ENCODE measurements at regions not wholly inside any gene's neighbourhood (a gene's known extent, or its start where the extent isn't known, plus 50 kb on each side); places are given as distances from the start of the nearest gene placed in this dataset.

DNA sequence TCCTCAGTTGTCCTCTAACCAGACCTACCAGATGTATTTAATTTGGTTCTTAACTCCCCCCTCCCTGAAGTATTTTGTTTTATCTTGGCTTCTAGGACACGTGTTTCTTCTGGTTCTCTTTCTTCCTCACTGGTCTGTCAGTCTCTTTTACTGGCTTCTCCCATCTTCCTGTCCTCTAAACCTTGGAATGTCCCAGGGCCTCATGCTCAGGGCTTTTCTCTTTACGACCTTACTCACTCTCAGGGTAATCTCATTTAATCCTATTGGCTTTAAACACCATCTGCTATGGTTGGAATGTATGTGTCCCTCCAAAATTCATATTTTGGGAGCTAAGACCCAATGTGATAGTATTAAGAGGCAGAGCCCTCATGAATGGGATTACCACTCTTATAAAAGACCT, 418.2 kb upstream of the PODXL start:
- H3K9me3 ChIP-seq (ENCODE audit: control insufficient read depth in 1 of 2, low read length in 2 of 2) = no peaks in the 10 kb centered on the region
- Mint-ChIP-seq H3K4me3 (no peak overlapping the region), H3K36me3 (no peaks in the 10 kb centered on the region), H3K27me3 (peaks cover 1 to 5% of the 10 kb centered on the region in 2 donors), H3K4me1 (no peaks in the 10 kb centered on the region), H3K27ac (no peak overlapping the region), H3K9me3 (no peaks in the 10 kb centered on the region)
- H3K4me1 ChIP-seq (ENCODE audit: insufficient read depth, low read length) = no peaks in the 10 kb centered on the region
- H3K27ac ChIP-seq (ENCODE audit: low read depth, low read length) = no peak overlapping the region
- H3K4me3 ChIP-seq (ENCODE audit: low read length in 2 of 2) = no peak overlapping the region
- intact Hi-C loops (cut with micrococcal nuclease) = no loop called here
- DNase-seq = no peak
- POLR2A ChIA-PET (ENCODE audit: partially characterized antibody) = no interaction called here
- H3K27me3 ChIP-seq (ENCODE audit: insufficient read depth, low read length) = no peaks in the 10 kb centered on the region
- H3K36me3 ChIP-seq (ENCODE audit: insufficient read depth, low read length) = no peaks in the 10 kb centered on the region
- CTCF ChIA-PET (ENCODE audit: partially characterized antibody) = no interaction called here

DNA sequence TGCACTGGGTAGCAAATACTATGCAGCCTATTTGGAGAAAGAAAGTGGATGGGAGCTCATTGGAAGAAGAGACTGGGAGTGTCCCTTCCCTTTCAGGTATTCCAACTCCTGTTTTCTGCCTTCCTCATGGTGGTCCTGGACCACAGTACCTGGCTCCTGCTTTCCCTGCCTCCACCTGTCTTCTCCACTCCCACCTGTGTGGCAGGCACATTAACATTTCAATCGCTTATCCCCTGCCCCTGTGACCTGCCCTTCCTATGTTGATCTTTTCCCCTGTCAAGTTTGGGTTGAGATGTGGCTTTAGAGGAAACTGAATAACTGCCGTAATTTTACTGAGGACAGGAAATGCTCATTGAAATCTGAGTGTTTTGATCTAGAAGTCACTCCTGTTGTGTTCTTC, 415.8 kb upstream of the PODXL start:
- ChIA-PET POLR2A (ENCODE audit: partially characterized antibody) (no interaction called here), CTCF (ENCODE audit: partially characterized antibody) (no interaction called here)
- H3K27ac Mint-ChIP-seq = no peak overlapping the region

DNA sequence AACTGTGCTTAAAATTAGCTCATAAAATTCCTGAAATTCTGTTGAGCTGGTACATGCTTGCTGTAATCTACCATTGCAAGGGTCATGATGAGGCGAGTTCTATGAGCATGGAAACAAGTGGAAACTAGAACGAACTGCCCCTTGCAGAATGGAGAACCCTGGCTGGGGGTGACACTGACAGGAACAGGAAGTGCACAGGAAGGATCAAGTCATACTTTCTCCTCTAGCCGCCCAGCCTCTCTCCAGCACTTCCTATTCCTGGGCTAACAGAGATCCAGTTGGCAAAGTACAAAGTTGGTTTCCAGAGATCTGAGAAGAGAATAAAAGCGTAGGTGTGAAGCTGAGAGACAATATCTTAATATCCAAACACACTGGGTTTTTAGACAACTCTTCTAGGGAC, 414.2 kb upstream of the PODXL start:
- no peak overlapping the region for H3K27ac Mint-ChIP-seq
- H3K4me1 Mint-ChIP-seq = no peaks in the 10 kb centered on the region
- Histone ChIP-seq H3K9me3 (ENCODE audit: control insufficient read depth in 1 of 2, low read length in 2 of 2) (no peaks in the 10 kb centered on the region), H3K36me3 (ENCODE audit: insufficient read depth, low read length) (no peaks in the 10 kb centered on the region), H3K27me3 (ENCODE audit: insufficient read depth, low read length) (no peaks in the 10 kb centered on the region), H3K27ac (ENCODE audit: low read depth, low read length) (no peak overlapping the region), H3K4me3 (ENCODE audit: low read length in 2 of 2) (no peak overlapping the region), H3K4me1 (ENCODE audit: insufficient read depth, low read length) (no peaks in the 10 kb centered on the region)
- CTCF ChIA-PET (ENCODE audit: partially characterized antibody) = no interaction called here
- H3K36me3 Mint-ChIP-seq = no peaks in the 10 kb centered on the region
- intact Hi-C loops (cut with micrococcal nuclease) = no loop called here
- POLR2A ChIA-PET (ENCODE audit: partially characterized antibody) = no interaction called here
- no peaks in the 10 kb centered on the region for H3K9me3 Mint-ChIP-seq
- no peak overlapping the region for H3K4me3 Mint-ChIP-seq
- DNase-seq = no peak
- peaks cover 3% of the 10 kb centered on the region in 2 donors for H3K27me3 Mint-ChIP-seq

More for the DNA sequence above, 415.8 kb upstream of the PODXL start:
- Mint-ChIP-seq H3K9me3 (no peaks in the 10 kb centered on the region), H3K36me3 (no peaks in the 10 kb centered on the region), H3K4me1 (no peaks in the 10 kb centered on the region), H3K27me3 (peaks cover 1 to 3% of the 10 kb centered on the region in 2 donors), H3K4me3 (no peak overlapping the region)
- Histone ChIP-seq H3K27me3 (ENCODE audit: insufficient read depth, low read length) (no peaks in the 10 kb centered on the region), H3K36me3 (ENCODE audit: insufficient read depth, low read length) (no peaks in the 10 kb centered on the region), H3K4me1 (ENCODE audit: insufficient read depth, low read length) (no peaks in the 10 kb centered on the region), H3K4me3 (ENCODE audit: low read length in 2 of 2) (no peak overlapping the region), H3K27ac (ENCODE audit: low read depth, low read length) (no peak overlapping the region), H3K9me3 (ENCODE audit: control insufficient read depth in 1 of 2, low read length in 2 of 2) (no peaks in the 10 kb centered on the region)
- intact Hi-C loops (cut with micrococcal nuclease) = no loop called here
- DNase-seq = no peak

DNA sequence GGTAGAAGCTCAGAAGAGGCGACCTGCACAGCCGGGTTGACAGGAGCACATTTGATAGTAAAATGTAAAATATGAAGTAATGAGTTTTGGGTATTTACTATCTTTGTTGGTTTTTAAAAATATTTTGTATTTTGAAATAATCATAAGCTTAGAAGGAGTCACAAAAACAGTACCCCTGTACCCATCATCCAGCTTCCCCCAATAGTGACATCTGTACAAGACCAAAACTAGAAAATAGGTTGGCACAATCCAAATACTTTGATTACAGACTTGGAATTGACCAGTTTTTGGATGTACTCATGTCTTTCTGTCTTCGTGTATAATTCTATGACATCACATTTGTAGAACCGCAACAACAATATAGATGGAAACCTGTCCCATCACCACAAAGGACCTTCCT, 413.1 kb upstream of the PODXL start:
- H3K4me3 ChIP-seq (ENCODE audit: low read length in 2 of 2) = no peak overlapping the region
- POLR2A ChIA-PET (ENCODE audit: partially characterized antibody) = no interaction called here
- CTCF ChIA-PET (ENCODE audit: partially characterized antibody) = no interaction called here
- Mint-ChIP-seq H3K9me3 (no peaks in the 10 kb centered on the region), H3K27ac (no peak overlapping the region), H3K27me3 (peaks cover 3% of the 10 kb centered on the region in 2 donors), H3K4me1 (no peaks in the 10 kb centered on the region), H3K36me3 (no peaks in the 10 kb centered on the region), H3K4me3 (no peak overlapping the region)
- H3K36me3 ChIP-seq (ENCODE audit: insufficient read depth, low read length) = no peaks in the 10 kb centered on the region
- no peaks in the 10 kb centered on the region for H3K27me3 ChIP-seq (ENCODE audit: insufficient read depth, low read length)
- H3K27ac ChIP-seq (ENCODE audit: low read depth, low read length) = no peak overlapping the region
- H3K4me1 ChIP-seq (ENCODE audit: insufficient read depth, low read length) = no peaks in the 10 kb centered on the region
- intact Hi-C loops (cut with micrococcal nuclease) = no loop called here
- H3K9me3 ChIP-seq (ENCODE audit: control insufficient read depth in 1 of 2, low read length in 2 of 2) = no peaks in the 10 kb centered on the region
- no peak for DNase-seq

DNA sequence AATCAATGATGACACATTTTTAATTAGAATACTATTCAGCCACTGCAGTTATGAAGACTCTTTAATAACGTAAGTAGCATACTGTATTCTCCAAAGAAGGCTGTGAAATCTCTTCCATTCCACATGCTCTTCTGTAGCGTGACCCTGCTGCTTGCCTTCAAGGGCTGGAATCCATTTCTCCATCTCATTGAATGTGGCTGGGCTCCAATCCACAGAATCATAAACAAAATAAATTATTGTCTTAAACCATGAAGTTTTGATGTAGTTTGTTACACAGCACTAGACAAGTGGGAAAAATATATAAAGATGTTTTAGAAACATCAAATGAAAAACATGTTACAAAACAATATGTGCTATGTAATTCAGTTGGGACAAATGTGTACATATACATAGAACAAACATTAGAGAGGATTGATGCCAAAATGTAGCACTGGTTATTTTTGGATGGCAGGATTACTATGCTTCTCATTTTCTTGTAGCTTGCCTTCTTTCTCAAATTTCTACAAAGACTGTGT, 410.8 kb upstream of the PODXL start:
- Mint-ChIP-seq H3K27ac (no peak overlapping the region), H3K36me3 (no peaks in the 10 kb centered on the region), H3K9me3 (no peaks in the 10 kb centered on the region), H3K27me3 (peaks cover 3 to 5% of the 10 kb centered on the region in 2 donors), H3K4me1 (no peaks in the 10 kb centered on the region), H3K4me3 (no peak overlapping the region)
- no peak overlapping the region for H3K27ac ChIP-seq (ENCODE audit: low read depth, low read length)
- DNase-seq = no peak
- intact Hi-C loops (cut with micrococcal nuclease) = no loop called here
- no peaks in the 10 kb centered on the region for H3K4me1 ChIP-seq (ENCODE audit: insufficient read depth, low read length)
- CTCF ChIA-PET (ENCODE audit: partially characterized antibody) = no interaction called here
- no peaks in the 10 kb centered on the region for H3K9me3 ChIP-seq (ENCODE audit: control insufficient read depth in 1 of 2, low read length in 2 of 2)
- no peaks in the 10 kb centered on the region for H3K36me3 ChIP-seq (ENCODE audit: insufficient read depth, low read length)
- POLR2A ChIA-PET (ENCODE audit: partially characterized antibody) = no interaction called here
- H3K27me3 ChIP-seq (ENCODE audit: insufficient read depth, low read length) = no peaks in the 10 kb centered on the region
- no peak overlapping the region for H3K4me3 ChIP-seq (ENCODE audit: low read length in 2 of 2)

DNA sequence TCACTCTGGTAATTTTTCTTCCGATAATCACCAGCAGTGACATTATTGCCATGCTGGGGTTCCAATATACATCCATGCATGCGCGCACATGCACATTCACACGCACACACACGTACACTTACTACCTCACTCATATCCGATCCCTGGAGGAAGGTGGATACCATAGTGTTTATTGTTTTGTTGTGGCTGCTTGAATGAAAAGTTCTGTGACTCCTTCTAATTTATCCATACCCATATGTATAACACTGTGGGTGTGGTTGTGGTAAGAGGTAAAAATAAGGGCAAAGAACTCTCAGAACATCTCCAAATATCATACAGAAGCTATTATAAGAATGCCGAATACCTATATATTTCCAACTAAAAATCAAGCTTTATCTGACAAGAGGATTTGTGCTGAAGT, 407.8 kb upstream of the PODXL start:
- Mint-ChIP-seq H3K9me3 (peaks cover 0 to 2% (median 0%) of the 10 kb centered on the region in 8 donors), H3K4me3 (no peak overlapping the region), H3K36me3 (no peaks in the 10 kb centered on the region), H3K27ac (no peak overlapping the region), H3K27me3 (peaks cover 0 to 6% of the 10 kb centered on the region in 2 donors), H3K4me1 (no peaks in the 10 kb centered on the region)
- Histone ChIP-seq H3K9me3 (ENCODE audit: control insufficient read depth in 1 of 2, low read length in 2 of 2) (no peaks in the 10 kb centered on the region), H3K27me3 (ENCODE audit: insufficient read depth, low read length) (no peaks in the 10 kb centered on the region), H3K36me3 (ENCODE audit: insufficient read depth, low read length) (no peaks in the 10 kb centered on the region), H3K4me1 (ENCODE audit: insufficient read depth, low read length) (no peaks in the 10 kb centered on the region), H3K27ac (ENCODE audit: low read depth, low read length) (no peak overlapping the region), H3K4me3 (ENCODE audit: low read length in 2 of 2) (no peak overlapping the region)
- intact Hi-C loops (cut with micrococcal nuclease) = no loop called here
- DNase-seq = no peak
- CTCF ChIA-PET (ENCODE audit: partially characterized antibody) = no interaction called here
- POLR2A ChIA-PET (ENCODE audit: partially characterized antibody) = no interaction called here

DNA sequence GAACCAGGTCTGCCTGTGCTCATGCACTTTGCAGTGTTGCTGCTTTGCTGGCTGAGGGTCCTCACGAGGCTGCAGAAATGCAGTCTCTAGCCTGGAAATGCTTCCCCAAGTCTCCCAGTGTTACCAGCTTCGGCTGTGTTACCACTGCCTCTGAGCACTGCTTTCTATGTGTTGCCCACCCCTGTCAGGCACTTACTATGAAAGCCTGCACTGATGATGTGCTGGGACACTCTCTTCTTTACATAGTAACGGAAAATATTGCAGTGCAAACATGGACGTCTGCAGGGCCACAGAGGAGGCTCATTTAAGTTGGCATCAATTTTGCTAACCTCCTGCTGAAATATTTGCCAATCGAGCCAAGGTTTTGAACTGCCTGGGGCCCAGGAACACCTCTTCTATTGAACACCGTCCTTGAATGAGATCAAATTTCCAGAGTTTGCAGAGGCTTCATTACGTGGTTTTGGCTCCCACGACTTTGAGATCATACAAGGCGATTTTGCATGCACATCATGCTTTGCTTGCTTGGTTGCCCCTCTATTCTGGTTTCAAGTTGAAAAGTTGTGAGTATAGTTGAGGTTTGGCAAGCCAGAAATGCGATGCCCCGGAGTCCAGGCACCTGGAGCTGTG, 404.7 kb upstream of the PODXL start:
- Mint-ChIP-seq H3K27me3 (peaks cover 5 to 6% of the 10 kb centered on the region in 2 donors), H3K36me3 (no peaks in the 10 kb centered on the region), H3K27ac (no peak overlapping the region), H3K4me3 (no peak overlapping the region), H3K9me3 (peaks cover 0 to 4% (median under 1%) of the 10 kb centered on the region in 8 donors), H3K4me1 (no peaks in the 10 kb centered on the region)
- H3K36me3 ChIP-seq (ENCODE audit: insufficient read depth, low read length) = no peaks in the 10 kb centered on the region
- CTCF ChIA-PET (ENCODE audit: partially characterized antibody) = no interaction called here
- no peak for DNase-seq
- H3K4me1 ChIP-seq (ENCODE audit: insufficient read depth, low read length) = no peaks in the 10 kb centered on the region
- intact Hi-C loops (cut with micrococcal nuclease) = no loop called here
- no peak overlapping the region for H3K27ac ChIP-seq (ENCODE audit: low read depth, low read length)
- H3K9me3 ChIP-seq (ENCODE audit: control insufficient read depth in 1 of 2, low read length in 2 of 2) = no peaks in the 10 kb centered on the region
- no peak overlapping the region for H3K4me3 ChIP-seq (ENCODE audit: low read length in 2 of 2)
- no peaks in the 10 kb centered on the region for H3K27me3 ChIP-seq (ENCODE audit: insufficient read depth, low read length)
- POLR2A ChIA-PET (ENCODE audit: partially characterized antibody) = no interaction called here

All from CD4-positive, alpha-beta memory T cell (primary cell).